GM23338 (cell line): ENCODE measurements at regions not wholly inside any gene's neighbourhood (a gene's known extent, or its start where the extent isn't known, plus 50 kb on each side); places are given as distances from the start of the nearest gene placed in this dataset.

Experiments
- ATAC-seq: fragments of 200-7000 bp; cut with Tn5 transposase; 3 replicates; pipeline ENCODE4 v1.9.1; 2020
- DNase-seq: peaks from one replicate; pipeline ENCODE4 v3.0.0-alpha.2; 2015; ENCODE audit warnings: low spot score
- H2AFZ ChIP-seq: fragments of 200-600 bp; sonication (generic); 2 replicates; pipeline ENCODE4 v1.8.0; 2016; ENCODE audit warnings: antibody characterized with exemption, mild to moderate bottlenecking, moderate library complexity
- H3F3A ChIP-seq: fragments of 200-600 bp; sonication (generic); replicated peaks from 2 replicates; pipeline ENCODE4 v1.8.0; 2017; ENCODE audit warnings: antibody characterized with exemption, mixed run types, low read depth
- H3K27ac ChIP-seq: fragments of 200-600 bp; sonication (generic); 2 replicates; pipeline ENCODE4 v1.6.1; 2016; ENCODE audit warnings: low read depth
- H3K27me3 ChIP-seq: fragments of 200-600 bp; sonication (generic); 2 replicates; pipeline ENCODE4 v1.8.0; 2016; ENCODE audit warnings: mild to moderate bottlenecking, mixed run types, moderate library complexity; ENCODE audit not compliant: insufficient read depth
- H3K36me3 ChIP-seq: fragments of 200-600 bp; sonication (generic); 2 replicates; pipeline ENCODE4 v1.8.0; 2016; ENCODE audit warnings: mild to moderate bottlenecking; ENCODE audit not compliant: insufficient read depth
- H3K4me1 ChIP-seq: fragments of 200-600 bp; sonication (generic); 2 replicates; pipeline ENCODE4 v1.8.0; 2016; ENCODE audit warnings: mild to moderate bottlenecking, moderate library complexity; ENCODE audit not compliant: insufficient read depth
- H3K4me2 ChIP-seq: fragments of 200-600 bp; sonication (generic); 2 replicates; pipeline ENCODE4 v1.7.1; 2017; ENCODE audit warnings: mixed run types
- H3K4me3 ChIP-seq: fragments of 200-600 bp; sonication (generic); 2 replicates; pipeline ENCODE4 v1.6.1; 2016; ENCODE audit warnings: mixed run types
- H3K79me2 ChIP-seq: fragments of 200-600 bp; sonication (generic); replicated peaks from 2 replicates; pipeline ENCODE4 v1.8.0; 2017; ENCODE audit warnings: mild to moderate bottlenecking; ENCODE audit not compliant: insufficient read depth
- H3K9me2 ChIP-seq: fragments of 200-600 bp; sonication (generic); 2 replicates; pipeline ENCODE4 v1.8.0; 2017; ENCODE audit not compliant: insufficient read depth
- H4K20me1 ChIP-seq: fragments of 200-600 bp; sonication (generic); replicated peaks from 2 replicates; pipeline ENCODE4 v1.8.0; 2017; ENCODE audit warnings: mild to moderate bottlenecking; ENCODE audit not compliant: insufficient read depth
- H3K27ac Mint-ChIP-seq: 2 replicates; pipeline ENCODE4 v1.8.0; 2020; ENCODE audit warnings: inconsistent platforms, mild to moderate bottlenecking, moderate library complexity, mixed read lengths
- H3K27me3 Mint-ChIP-seq: 3 replicates; pipeline ENCODE4 v1.8.0; 2022; ENCODE audit warnings: low read depth, mild to moderate bottlenecking, moderate library complexity, mixed read lengths, inconsistent platforms; ENCODE audit not compliant: insufficient read depth, poor library complexity
- H3K36me3 Mint-ChIP-seq: 3 replicates; pipeline ENCODE4 v1.8.0; 2021; ENCODE audit warnings: low read depth, mild to moderate bottlenecking, inconsistent platforms, moderate library complexity, mixed read lengths
- H3K4me1 Mint-ChIP-seq: 3 replicates; pipeline ENCODE4 v1.8.0; 2020; ENCODE audit warnings: mild to moderate bottlenecking, inconsistent platforms, mixed read lengths
- H3K4me3 Mint-ChIP-seq: 3 replicates; pipeline ENCODE4 v1.8.0; 2021; ENCODE audit warnings: moderate library complexity, mild to moderate bottlenecking, inconsistent platforms, mixed read lengths
- H3K9me3 Mint-ChIP-seq: 3 replicates; pipeline ENCODE4 v1.8.0; 2020; ENCODE audit warnings: moderate library complexity, mild to moderate bottlenecking, inconsistent platforms, mixed read lengths
- CREB1 ChIP-seq: fragments of 250-450 bp; sonication (Bioruptor Pico); IDR thresholded peaks from 2 replicates; pipeline ENCODE4 v1.5.0; 2020; ENCODE audit warnings: low read depth, mild to moderate bottlenecking, moderate library complexity
- POLR2AphosphoS5 ChIP-seq: IDR thresholded peaks from 2 replicates; pipeline ENCODE4 v1.6.1; 2016; ENCODE audit warnings: antibody characterized with exemption, low read depth
- STAT1 ChIP-seq: IDR thresholded peaks from one replicate; pipeline ENCODE4 v1.6.1; 2016; ENCODE audit warnings: antibody characterized with exemption; ENCODE audit not compliant: unreplicated experiment
- ZNF331 ChIP-seq: fragments of 250-450 bp; sonication (Bioruptor Pico); IDR thresholded peaks from 2 replicates; pipeline ENCODE4 v1.5.0; 2020; ENCODE audit warnings: low read depth, mild to moderate bottlenecking, moderate library complexity
- TF ChIP-seq, protein P1 (sequence below): IDR thresholded peaks from 2 replicates; pipeline ENCODE4 v1.6.1; 2016; ENCODE audit warnings: antibody characterized with exemption
- TF ChIP-seq, protein P2 (sequence below): fragments of 250-450 bp; sonication (Bioruptor Pico); IDR thresholded peaks from 2 replicates; pipeline ENCODE4 v1.5.0; 2020; ENCODE audit warnings: mild to moderate bottlenecking, moderate library complexity

DNA sequence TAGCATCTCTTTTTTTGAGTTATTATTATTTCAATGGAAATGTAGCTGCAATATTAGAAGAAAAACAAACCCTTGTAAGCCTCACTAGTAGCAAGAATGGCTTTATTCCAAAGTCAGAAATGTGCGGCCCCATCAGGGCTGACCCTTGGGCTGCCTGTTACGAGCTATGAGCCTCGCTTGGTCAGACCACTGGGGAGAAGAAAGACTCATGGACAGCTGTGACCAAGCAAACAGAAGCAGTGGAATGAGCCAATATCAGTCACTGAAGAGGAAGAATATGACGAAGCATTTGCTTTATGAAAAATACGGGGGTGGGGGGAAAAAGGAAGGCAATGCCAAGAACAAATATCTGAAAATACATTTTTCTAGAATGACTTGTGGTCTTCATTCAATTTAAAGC lies 504.5 kb downstream of the LMO4 start:
- H3K4me1 Mint-ChIP-seq, result no peaks in the 10 kb centered on the region; the same call in 2 of the 3 replicates
- H3F3A ChIP-seq, result no peaks in the 10 kb centered on the region
- H3K27me3 Mint-ChIP-seq, result no peaks in the 10 kb centered on the region
- ATAC-seq (no peak), DNase-seq (no peak)
- H2AFZ ChIP-seq, result no peak overlapping the region
- no peaks in the 10 kb centered on the region for H3K27me3 ChIP-seq
- no peak overlapping the region for H3K4me3 Mint-ChIP-seq
- H3K4me1 ChIP-seq, result no peaks in the 10 kb centered on the region
- H3K27ac ChIP-seq, result no peak overlapping the region
- no peak for TF ChIP-seq ZNF331 (CRISPR knock-in tag)
- TF ChIP-seq POLR2AphosphoS5, result no peak
- TF ChIP-seq, protein P1, sequence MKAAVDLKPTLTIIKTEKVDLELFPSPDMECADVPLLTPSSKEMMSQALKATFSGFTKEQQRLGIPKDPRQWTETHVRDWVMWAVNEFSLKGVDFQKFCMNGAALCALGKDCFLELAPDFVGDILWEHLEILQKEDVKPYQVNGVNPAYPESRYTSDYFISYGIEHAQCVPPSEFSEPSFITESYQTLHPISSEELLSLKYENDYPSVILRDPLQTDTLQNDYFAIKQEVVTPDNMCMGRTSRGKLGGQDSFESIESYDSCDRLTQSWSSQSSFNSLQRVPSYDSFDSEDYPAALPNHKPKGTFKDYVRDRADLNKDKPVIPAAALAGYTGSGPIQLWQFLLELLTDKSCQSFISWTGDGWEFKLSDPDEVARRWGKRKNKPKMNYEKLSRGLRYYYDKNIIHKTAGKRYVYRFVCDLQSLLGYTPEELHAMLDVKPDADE, result no peak
- TF ChIP-seq, protein P2, sequence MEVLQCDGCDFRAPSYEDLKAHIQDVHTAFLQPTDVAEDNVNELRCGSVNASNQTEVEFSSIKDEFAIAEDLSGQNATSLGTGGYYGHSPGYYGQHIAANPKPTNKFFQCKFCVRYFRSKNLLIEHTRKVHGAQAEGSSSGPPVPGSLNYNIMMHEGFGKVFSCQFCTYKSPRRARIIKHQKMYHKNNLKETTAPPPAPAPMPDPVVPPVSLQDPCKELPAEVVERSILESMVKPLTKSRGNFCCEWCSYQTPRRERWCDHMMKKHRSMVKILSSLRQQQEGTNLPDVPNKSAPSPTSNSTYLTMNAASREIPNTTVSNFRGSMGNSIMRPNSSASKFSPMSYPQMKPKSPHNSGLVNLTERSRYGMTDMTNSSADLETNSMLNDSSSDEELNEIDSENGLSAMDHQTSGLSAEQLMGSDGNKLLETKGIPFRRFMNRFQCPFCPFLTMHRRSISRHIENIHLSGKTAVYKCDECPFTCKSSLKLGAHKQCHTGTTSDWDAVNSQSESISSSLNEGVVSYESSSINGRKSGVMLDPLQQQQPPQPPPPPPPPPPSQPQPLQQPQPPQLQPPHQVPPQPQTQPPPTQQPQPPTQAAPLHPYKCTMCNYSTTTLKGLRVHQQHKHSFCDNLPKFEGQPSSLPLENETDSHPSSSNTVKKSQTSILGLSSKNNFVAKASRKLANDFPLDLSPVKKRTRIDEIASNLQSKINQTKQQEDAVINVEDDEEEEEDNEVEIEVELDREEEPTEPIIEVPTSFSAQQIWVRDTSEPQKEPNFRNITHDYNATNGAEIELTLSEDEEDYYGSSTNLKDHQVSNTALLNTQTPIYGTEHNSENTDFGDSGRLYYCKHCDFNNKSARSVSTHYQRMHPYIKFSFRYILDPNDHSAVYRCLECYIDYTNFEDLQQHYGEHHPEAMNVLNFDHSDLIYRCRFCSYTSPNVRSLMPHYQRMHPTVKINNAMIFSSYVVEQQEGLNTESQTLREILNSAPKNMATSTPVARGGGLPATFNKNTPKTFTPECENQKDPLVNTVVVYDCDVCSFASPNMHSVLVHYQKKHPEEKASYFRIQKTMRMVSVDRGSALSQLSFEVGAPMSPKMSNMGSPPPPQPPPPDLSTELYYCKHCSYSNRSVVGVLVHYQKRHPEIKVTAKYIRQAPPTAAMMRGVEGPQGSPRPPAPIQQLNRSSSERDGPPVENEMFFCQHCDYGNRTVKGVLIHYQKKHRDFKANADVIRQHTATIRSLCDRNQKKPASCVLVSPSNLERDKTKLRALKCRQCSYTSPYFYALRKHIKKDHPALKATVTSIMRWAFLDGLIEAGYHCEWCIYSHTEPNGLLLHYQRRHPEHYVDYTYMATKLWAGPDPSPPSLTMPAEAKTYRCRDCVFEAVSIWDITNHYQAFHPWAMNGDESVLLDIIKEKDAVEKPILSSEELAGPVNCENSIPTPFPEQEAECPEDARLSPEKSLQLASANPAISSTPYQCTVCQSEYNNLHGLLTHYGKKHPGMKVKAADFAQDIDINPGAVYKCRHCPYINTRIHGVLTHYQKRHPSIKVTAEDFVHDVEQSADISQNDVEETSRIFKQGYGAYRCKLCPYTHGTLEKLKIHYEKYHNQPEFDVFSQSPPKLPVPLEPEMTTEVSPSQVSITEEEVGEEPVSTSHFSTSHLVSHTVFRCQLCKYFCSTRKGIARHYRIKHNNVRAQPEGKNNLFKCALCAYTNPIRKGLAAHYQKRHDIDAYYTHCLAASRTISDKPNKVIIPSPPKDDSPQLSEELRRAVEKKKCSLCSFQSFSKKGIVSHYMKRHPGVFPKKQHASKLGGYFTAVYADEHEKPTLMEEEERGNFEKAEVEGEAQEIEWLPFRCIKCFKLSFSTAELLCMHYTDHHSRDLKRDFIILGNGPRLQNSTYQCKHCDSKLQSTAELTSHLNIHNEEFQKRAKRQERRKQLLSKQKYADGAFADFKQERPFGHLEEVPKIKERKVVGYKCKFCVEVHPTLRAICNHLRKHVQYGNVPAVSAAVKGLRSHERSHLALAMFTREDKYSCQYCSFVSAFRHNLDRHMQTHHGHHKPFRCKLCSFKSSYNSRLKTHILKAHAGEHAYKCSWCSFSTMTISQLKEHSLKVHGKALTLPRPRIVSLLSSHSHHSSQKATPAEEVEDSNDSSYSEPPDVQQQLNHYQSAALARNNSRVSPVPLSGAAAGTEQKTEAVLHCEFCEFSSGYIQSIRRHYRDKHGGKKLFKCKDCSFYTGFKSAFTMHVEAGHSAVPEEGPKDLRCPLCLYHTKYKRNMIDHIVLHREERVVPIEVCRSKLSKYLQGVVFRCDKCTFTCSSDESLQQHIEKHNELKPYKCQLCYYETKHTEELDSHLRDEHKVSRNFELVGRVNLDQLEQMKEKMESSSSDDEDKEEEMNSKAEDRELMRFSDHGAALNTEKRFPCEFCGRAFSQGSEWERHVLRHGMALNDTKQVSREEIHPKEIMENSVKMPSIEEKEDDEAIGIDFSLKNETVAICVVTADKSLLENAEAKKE (CRISPR knock-in tag), result no peak
- no peak for TF ChIP-seq CREB1 (CRISPR knock-in tag)
- TF ChIP-seq STAT1, result no peak
- H3K27ac Mint-ChIP-seq, result no peak overlapping the region
- H3K36me3 Mint-ChIP-seq, result no peaks in the 10 kb centered on the region; the same call in 2 of the 3 replicates
- no peaks in the 10 kb centered on the region for H3K79me2 ChIP-seq
- no peak overlapping the region for H3K4me3 ChIP-seq
- H3K9me3 Mint-ChIP-seq, result no peaks in the 10 kb centered on the region
- H4K20me1 ChIP-seq, result no peaks in the 10 kb centered on the region
- H3K36me3 ChIP-seq, result no peaks in the 10 kb centered on the region
- no peaks in the 10 kb centered on the region; the same call in 1 of the 2 replicates for H3K9me2 ChIP-seq
- H3K4me2 ChIP-seq, result no peak overlapping the region
